NB4 (cell line): ENCODE measurements at regions not wholly inside any gene's neighbourhood (a gene's known extent, or its start where the extent isn't known, plus 50 kb on each side); places are given as distances from the start of the nearest gene placed in this dataset.

Experiments used
- MYC ChIP-seq: IDR thresholded peaks from 2 replicates; pipeline ENCODE4 v1.6.1; 2011; ENCODE audit warnings: low read depth, low read length
- POLR2A ChIP-seq: IDR thresholded peaks from 2 replicates; pipeline ENCODE4 v1.6.1; 2011; ENCODE audit warnings: mild to moderate bottlenecking; ENCODE audit not compliant: insufficient read length; ENCODE audit errors: extremely low read depth
- TF ChIP-seq, protein P1 (sequence below): IDR thresholded peaks from one replicate; pipeline ENCODE4 v1.5.1; 2012; ENCODE audit warnings: low read depth, low read length

GRCh38 chr13:28551498-28551895 is 56.6 kb upstream of the FLT1 start:
- TF ChIP-seq, protein P1, sequence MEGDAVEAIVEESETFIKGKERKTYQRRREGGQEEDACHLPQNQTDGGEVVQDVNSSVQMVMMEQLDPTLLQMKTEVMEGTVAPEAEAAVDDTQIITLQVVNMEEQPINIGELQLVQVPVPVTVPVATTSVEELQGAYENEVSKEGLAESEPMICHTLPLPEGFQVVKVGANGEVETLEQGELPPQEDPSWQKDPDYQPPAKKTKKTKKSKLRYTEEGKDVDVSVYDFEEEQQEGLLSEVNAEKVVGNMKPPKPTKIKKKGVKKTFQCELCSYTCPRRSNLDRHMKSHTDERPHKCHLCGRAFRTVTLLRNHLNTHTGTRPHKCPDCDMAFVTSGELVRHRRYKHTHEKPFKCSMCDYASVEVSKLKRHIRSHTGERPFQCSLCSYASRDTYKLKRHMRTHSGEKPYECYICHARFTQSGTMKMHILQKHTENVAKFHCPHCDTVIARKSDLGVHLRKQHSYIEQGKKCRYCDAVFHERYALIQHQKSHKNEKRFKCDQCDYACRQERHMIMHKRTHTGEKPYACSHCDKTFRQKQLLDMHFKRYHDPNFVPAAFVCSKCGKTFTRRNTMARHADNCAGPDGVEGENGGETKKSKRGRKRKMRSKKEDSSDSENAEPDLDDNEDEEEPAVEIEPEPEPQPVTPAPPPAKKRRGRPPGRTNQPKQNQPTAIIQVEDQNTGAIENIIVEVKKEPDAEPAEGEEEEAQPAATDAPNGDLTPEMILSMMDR: no peak
- no peak for TF ChIP-seq POLR2A
- no peak for TF ChIP-seq MYC
